CD14-positive monocyte (primary cell): ENCODE measurements at regions not wholly inside any gene's neighbourhood (a gene's known extent, or its start where the extent isn't known, plus 50 kb on each side); places are given as distances from the start of the nearest gene placed in this dataset.

Experiments used
- DNase-seq, 3 donors: peaks; one replicate each; pipeline ENCODE4 v3.0.0-alpha.2; 2011 to 2022
- H2AFZ ChIP-seq: 2 replicates; pipeline ENCODE4 v1.6.0; 2012; ENCODE audit warnings: mild to moderate bottlenecking, low read depth, low read length, inconsistent platforms; ENCODE audit not compliant: insufficient read depth, poor library complexity, severe bottlenecking
- H3K27ac ChIP-seq, 2 donors: 1 replicate in 1 of 2; 2 replicates in 1 of 2; pipeline ENCODE4 v1.5.1; 2012 to 2013; ENCODE audit warnings: low read length in 2 of 2, control low read depth in 1 of 2, inconsistent platforms in 1 of 2, low read depth in 1 of 2, mild to moderate bottlenecking in 1 of 2
- H3K27me3 ChIP-seq, 2 donors: one replicate each; pipeline versions ENCODE4 v1.6.0 to v1.6.1; 2011 to 2013; ENCODE audit warnings: low read length in 2 of 2; ENCODE audit not compliant: control insufficient read depth in 2 of 2, insufficient read depth in 2 of 2
- H3K36me3 ChIP-seq, 2 donors: replicated peaks in 1 of 2; 1 replicate in 1 of 2; 2 replicates in 1 of 2; pipeline versions ENCODE4 v1.5.1 to v1.6.1; 2012 to 2013; ENCODE audit warnings: low read length in 2 of 2, control low read depth in 1 of 2, inconsistent platforms in 1 of 2, mild to moderate bottlenecking in 1 of 2; ENCODE audit not compliant: insufficient read depth in 2 of 2, control insufficient read depth in 1 of 2
- H3K4me1 ChIP-seq, 2 donors: 1 replicate in 1 of 2; 2 replicates in 1 of 2; pipeline versions ENCODE4 v1.5.1 to v1.6.1; 2012 to 2013; ENCODE audit warnings: low read length in 2 of 2, control low read depth in 1 of 2, inconsistent platforms in 1 of 2, mild to moderate bottlenecking in 1 of 2, moderate library complexity in 1 of 2; ENCODE audit not compliant: insufficient read depth in 2 of 2, control insufficient read depth in 1 of 2
- H3K4me2 ChIP-seq: replicated peaks from 2 replicates; pipeline ENCODE3; 2012; ENCODE audit warnings: low read length, moderate library complexity, mild to moderate bottlenecking; ENCODE audit not compliant: poor library complexity, severe bottlenecking; ENCODE audit errors: extremely low read depth
- H3K4me3 ChIP-seq, 3 experiments: fragments of 200-600 bp in 1 of 3; sonication (generic) in 1 of 3; replicated peaks in 1 of 3; 1 replicate in 2 of 3; 2 replicates in 1 of 3; pipeline ENCODE4 v1.5.1; 2011 to 2013; ENCODE audit warnings: low read length in 3 of 3, mild to moderate bottlenecking in 3 of 3, control low read depth in 2 of 3, low read depth in 2 of 3, inconsistent platforms in 1 of 3, moderate library complexity in 1 of 3
- H3K79me2 ChIP-seq: 2 replicates; pipeline ENCODE4 v1.6.0; 2012; ENCODE audit warnings: mild to moderate bottlenecking, control low read depth, inconsistent platforms, low read length, moderate library complexity; ENCODE audit not compliant: insufficient read depth
- H3K9ac ChIP-seq: 2 replicates; pipeline ENCODE4 v1.6.0; 2017; ENCODE audit warnings: low read length, mild to moderate bottlenecking; ENCODE audit not compliant: insufficient read depth, poor library complexity, severe bottlenecking
- H3K9me3 ChIP-seq, 2 donors: replicated peaks in 1 of 2; 1 replicate in 1 of 2; 2 replicates in 1 of 2; pipeline versions ENCODE4 v1.5.1 to v1.6.1; 2012 to 2013; ENCODE audit warnings: low read length in 2 of 2, control low read depth in 1 of 2; ENCODE audit not compliant: control insufficient read depth in 1 of 2, insufficient read depth in 1 of 2
- H4K20me1 ChIP-seq: 2 replicates; pipeline ENCODE4 v1.6.0; 2012; ENCODE audit warnings: mild to moderate bottlenecking, low read length, control low read depth, moderate library complexity; ENCODE audit not compliant: insufficient read depth
- H3K27ac Mint-ChIP-seq, 7 donors: one replicate each; pipeline ENCODE4 v1.8.0; 2020; ENCODE audit warnings: mild to moderate bottlenecking in 7 of 7, mixed read lengths in 7 of 7, moderate library complexity in 6 of 7, inconsistent platforms in 2 of 7
- H3K27me3 Mint-ChIP-seq, 3 donors: one replicate each; pipeline ENCODE4 v1.8.0; 2021 to 2022; ENCODE audit warnings: low read depth in 3 of 3, mild to moderate bottlenecking in 3 of 3, mixed read lengths in 3 of 3, moderate library complexity in 3 of 3, inconsistent platforms in 1 of 3
- H3K36me3 Mint-ChIP-seq, 2 donors: one replicate each; pipeline ENCODE4 v1.8.0; 2020; ENCODE audit warnings: mixed read lengths in 2 of 2, inconsistent platforms in 1 of 2, mild to moderate bottlenecking in 1 of 2
- H3K4me1 Mint-ChIP-seq: one replicate; pipeline ENCODE4 v1.8.0; 2020; ENCODE audit warnings: mild to moderate bottlenecking, mixed read lengths
- H3K4me3 Mint-ChIP-seq, 2 donors: one replicate each; pipeline ENCODE4 v1.8.0; 2020; ENCODE audit warnings: mild to moderate bottlenecking in 2 of 2, mixed read lengths in 2 of 2, moderate library complexity in 1 of 2
- H3K9me3 Mint-ChIP-seq, 7 donors: one replicate each; pipeline ENCODE4 v1.8.0; 2020 to 2022; ENCODE audit warnings: mixed read lengths in 7 of 7, mild to moderate bottlenecking in 6 of 7, moderate library complexity in 6 of 7, inconsistent platforms in 2 of 7
- WGBS: methylation state at CpG from one replicate; pipeline ENCODE4 v1.1.5; 2013; ENCODE audit warnings: missing lambda C conversion rate; ENCODE audit not compliant: insufficient coverage; 5-methylcytosine and 5-hydroxymethylcytosine counted together
- intact Hi-C, 2 donors: fragments of 100-400 bp; cut with micrococcal nuclease; formaldehyde crosslinking; loops; one replicate each; pipeline versions ENCODE4 v1.15.0 to v1.15.1; 2023
- TF ChIP-seq, protein P1 (sequence below): fragments of 200-600 bp; IDR thresholded peaks from one replicate; pipeline ENCODE4 v1.8.0; 2022; ENCODE audit warnings: antibody characterized with exemption, mild to moderate bottlenecking

DNA sequence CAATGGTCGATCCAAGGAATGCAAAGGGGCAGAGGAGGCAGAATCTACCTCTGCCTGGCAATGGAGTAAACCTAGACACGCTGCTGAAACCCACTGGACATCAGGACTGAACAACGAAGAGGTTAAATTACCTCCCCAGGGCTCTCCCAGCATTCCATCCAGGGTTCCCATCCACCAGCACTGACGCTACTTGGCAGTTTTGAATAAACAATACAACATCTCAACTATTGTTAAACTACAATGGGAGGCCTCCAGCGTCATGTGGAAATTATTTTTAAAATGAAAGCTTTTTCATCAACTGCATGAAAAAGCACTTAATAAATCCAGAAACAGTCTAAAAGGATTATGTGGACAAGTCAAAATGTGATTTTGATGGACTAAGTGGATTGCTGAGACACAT, 96.8 kb upstream of the NHSL1 start:
- Mint-ChIP-seq H3K9me3 (peaks cover 0 to 3% (median 0%) of the 10 kb centered on the region in 7 donors), H3K4me1 (peaks cover 25% of the 10 kb centered on the region), H3K27ac (no peak overlapping the region), H3K27me3 (peaks cover 7 to 18% (median 16%) of the 10 kb centered on the region in 3 donors), H3K4me3 (no peak overlapping the region), H3K36me3 (peaks cover 3 to 7% of the 10 kb centered on the region in 2 donors)
- H3K36me3 ChIP-seq, result no peaks in the 10 kb centered on the region
- H2AFZ ChIP-seq, result no peak overlapping the region
- H3K27ac ChIP-seq, result no peak overlapping the region
- H3K79me2 ChIP-seq, result no peaks in the 10 kb centered on the region
- no peak overlapping the region for H3K9ac ChIP-seq
- H3K4me1 ChIP-seq, result peaks cover 18 to 20% of the 10 kb centered on the region in 2 donors
- intact Hi-C loops, result loop anchor here (10.0 kb wide), 2 partner anchors 99 to 181 kb away; no protein-coding TSS in a partner anchor
- no peak overlapping the region for H3K4me2 ChIP-seq
- TF ChIP-seq, protein P1, sequence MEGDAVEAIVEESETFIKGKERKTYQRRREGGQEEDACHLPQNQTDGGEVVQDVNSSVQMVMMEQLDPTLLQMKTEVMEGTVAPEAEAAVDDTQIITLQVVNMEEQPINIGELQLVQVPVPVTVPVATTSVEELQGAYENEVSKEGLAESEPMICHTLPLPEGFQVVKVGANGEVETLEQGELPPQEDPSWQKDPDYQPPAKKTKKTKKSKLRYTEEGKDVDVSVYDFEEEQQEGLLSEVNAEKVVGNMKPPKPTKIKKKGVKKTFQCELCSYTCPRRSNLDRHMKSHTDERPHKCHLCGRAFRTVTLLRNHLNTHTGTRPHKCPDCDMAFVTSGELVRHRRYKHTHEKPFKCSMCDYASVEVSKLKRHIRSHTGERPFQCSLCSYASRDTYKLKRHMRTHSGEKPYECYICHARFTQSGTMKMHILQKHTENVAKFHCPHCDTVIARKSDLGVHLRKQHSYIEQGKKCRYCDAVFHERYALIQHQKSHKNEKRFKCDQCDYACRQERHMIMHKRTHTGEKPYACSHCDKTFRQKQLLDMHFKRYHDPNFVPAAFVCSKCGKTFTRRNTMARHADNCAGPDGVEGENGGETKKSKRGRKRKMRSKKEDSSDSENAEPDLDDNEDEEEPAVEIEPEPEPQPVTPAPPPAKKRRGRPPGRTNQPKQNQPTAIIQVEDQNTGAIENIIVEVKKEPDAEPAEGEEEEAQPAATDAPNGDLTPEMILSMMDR, result no peak
- WGBS, result 100% methylated on average over 2 of the region's 5 CpGs
- no peaks in the 10 kb centered on the region for H3K9me3 ChIP-seq
- H3K4me3 ChIP-seq, result no peak overlapping the region
- no peaks in the 10 kb centered on the region for H4K20me1 ChIP-seq
- DNase-seq, result no peak
- peaks cover 0 to 10% of the 10 kb centered on the region in 2 donors for H3K27me3 ChIP-seq

DNA sequence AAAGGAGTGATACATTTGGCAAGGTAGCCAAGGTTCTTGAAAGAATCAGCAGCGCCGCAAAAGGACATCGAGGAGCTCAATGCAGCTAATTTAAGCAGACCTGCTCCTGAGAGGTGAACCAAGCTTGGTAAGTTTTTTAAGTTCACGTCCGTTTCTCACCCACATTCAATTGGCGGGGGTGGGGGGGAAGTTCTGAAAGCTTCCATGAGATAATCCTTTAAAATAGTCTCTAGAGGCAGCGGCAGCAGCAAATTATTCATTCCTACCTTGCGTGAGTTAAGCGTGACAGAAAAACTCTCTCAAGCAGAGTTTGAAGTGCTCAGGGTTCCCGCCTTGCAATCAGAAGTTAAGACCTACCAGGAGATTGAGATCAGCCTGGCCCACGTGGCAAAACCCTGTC, 97.3 kb upstream of the NHSL1 start:
- intact Hi-C loops, result loop anchor here (10.0 kb wide), 2 partner anchors 98 to 182 kb away; no protein-coding TSS in a partner anchor
- Histone ChIP-seq H2AFZ (no peak overlapping the region), H3K27me3 (peaks cover 0 to 6% of the 10 kb centered on the region in 2 donors), H3K36me3 (no peaks in the 10 kb centered on the region), H3K4me2 (no peak overlapping the region), H3K9ac (no peak overlapping the region), H3K4me3 (no peak overlapping the region), H3K4me1 (peaks cover 18 to 20% of the 10 kb centered on the region in 2 donors), H3K9me3 (no peaks in the 10 kb centered on the region), H4K20me1 (no peaks in the 10 kb centered on the region), H3K79me2 (no peaks in the 10 kb centered on the region), H3K27ac (no peak overlapping the region)
- H3K27me3 Mint-ChIP-seq, result peaks cover 5 to 16% (median 13%) of the 10 kb centered on the region in 3 donors
- no peak overlapping the region for H3K27ac Mint-ChIP-seq
- DNase-seq, result no peak
- peaks cover 3 to 6% of the 10 kb centered on the region in 2 donors for H3K36me3 Mint-ChIP-seq
- H3K9me3 Mint-ChIP-seq, result peaks cover 0 to 2% (median 0%) of the 10 kb centered on the region in 7 donors
- peaks cover 25% of the 10 kb centered on the region for H3K4me1 Mint-ChIP-seq
- 89% methylated on average over 4 of the region's 11 CpGs for WGBS
- TF ChIP-seq, protein P1, result no peak
- H3K4me3 Mint-ChIP-seq, result no peak overlapping the region
